ENCODE measurements at regions not wholly inside any gene's neighbourhood (a gene's known extent, or its start where the extent isn't known, plus 50 kb on each side); places are given as distances from the start of the nearest gene placed in this dataset.
"Not testable (repeated sequence)": the region's sequence is repeated elsewhere in the genome, so short reads cannot be mapped to it uniquely, and the experiment has no call there.

DNA sequence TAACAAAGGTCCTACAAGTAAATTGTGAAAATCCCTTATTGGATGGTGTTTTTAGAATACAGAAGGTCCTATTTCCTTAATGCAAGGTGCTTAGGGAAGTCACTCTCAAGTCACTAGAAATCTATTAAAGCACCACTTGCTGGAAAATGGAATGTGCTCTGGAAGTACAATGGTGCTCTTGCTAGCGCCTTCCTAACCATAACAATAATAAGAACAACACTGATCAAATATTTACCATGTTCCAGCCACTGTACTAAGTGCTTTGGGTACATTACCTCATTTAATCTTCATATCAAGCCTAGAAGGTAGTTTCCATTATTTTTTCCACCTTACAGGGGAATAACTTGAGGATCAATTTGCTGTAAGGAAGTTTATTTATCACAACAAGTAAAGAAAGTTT is 75.4 kb downstream of the FAM72C start:
- TF ChIP-seq CTCF (IDR thresholded peaks at IDR 0.05; ENCODE audit: borderline replicate concordance, extremely low read depth, low read length, poor library complexity, severe bottlenecking); EZH2 (IDR thresholded peaks at IDR 0.05; ENCODE audit: borderline replicate concordance, low read depth, low read length, severe bottlenecking): not testable (repeated sequence)
